Activated B cell treated with CpG ODN at 0.5 μM for 24 hours (primary cell): ENCODE measurements at regions not wholly inside any gene's neighbourhood (a gene's known extent, or its start where the extent isn't known, plus 50 kb on each side); places are given as distances from the start of the nearest gene placed in this dataset.

Experiments
- ATAC-seq: fragments of 200-7000 bp; cut with Tn5 transposase; one replicate; pipeline ENCODE4 v1.10.0; 2021; ENCODE audit warnings: low read depth, mild to moderate bottlenecking, moderate library complexity
- CTCF ChIA-PET: fragments of 350-600 bp; sonication (Branson Sonifier 250); formaldehyde crosslinking; loops from one replicate; lab custom pipeline; 2021; ENCODE audit warnings: antibody characterized with exemption; lab: Charles Lee
- POLR2A ChIA-PET: fragments of 350-600 bp; sonication (Branson Sonifier 250); formaldehyde crosslinking; loops from one replicate; lab custom pipeline; 2021; ENCODE audit warnings: antibody characterized with exemption; lab: Charles Lee
- DNase-seq: peaks from one replicate; pipeline ENCODE4 v3.0.0; 2022
- H3K27ac Mint-ChIP-seq: one replicate; pipeline ENCODE4 v1.8.0; 2020; ENCODE audit warnings: mixed read lengths
- H3K27me3 Mint-ChIP-seq: one replicate; pipeline ENCODE4 v1.8.0; 2021; ENCODE audit warnings: mixed read lengths
- H3K36me3 Mint-ChIP-seq: one replicate; pipeline ENCODE4 v1.8.0; 2021; ENCODE audit warnings: low read depth, mixed read lengths
- H3K4me1 Mint-ChIP-seq: one replicate; pipeline ENCODE4 v1.8.0; 2021; ENCODE audit warnings: mixed read lengths
- H3K4me3 Mint-ChIP-seq: one replicate; pipeline ENCODE4 v1.8.0; 2020; ENCODE audit warnings: mild to moderate bottlenecking, mixed read lengths
- H3K9me3 Mint-ChIP-seq: one replicate; pipeline ENCODE4 v1.8.0; 2020; ENCODE audit warnings: mixed read lengths
- CTCF ChIP-seq: fragments of 200-600 bp; IDR thresholded peaks from one replicate; pipeline ENCODE4 v1.8.0; 2022; ENCODE audit warnings: antibody characterized with exemption, mild to moderate bottlenecking
- intact Hi-C: fragments of 100-400 bp; cut with micrococcal nuclease; formaldehyde crosslinking; loops from one replicate; pipeline ENCODE4 v1.15.1; 2024

- DNase-seq (no peak), ATAC-seq (no peak)
- Mint-ChIP-seq H3K9me3 (peaks cover 4% of the 10 kb centered on the region), H3K27ac (no peak overlapping the region), H3K4me1 (no peaks in the 10 kb centered on the region), H3K36me3 (no peaks in the 10 kb centered on the region), H3K4me3 (no peak overlapping the region), H3K27me3 (no peaks in the 10 kb centered on the region)
- ChIA-PET POLR2A (no interaction called here), CTCF (no interaction called here)
- intact Hi-C loops: no loop called here
- no peak for TF ChIP-seq CTCF
These were observed 592.6 kb upstream of the SOX9 start for GRCh38 chr17:71528210-71528609.

GRCh38 chr17:71530248-71530647 lies 590.6 kb upstream of the SOX9 start:
- no peak for DNase-seq
- Mint-ChIP-seq H3K9me3 (no peaks in the 10 kb centered on the region), H3K4me1 (no peaks in the 10 kb centered on the region), H3K36me3 (no peaks in the 10 kb centered on the region), H3K4me3 (no peak overlapping the region), H3K27ac (no peak overlapping the region), H3K27me3 (no peaks in the 10 kb centered on the region)
- CTCF ChIA-PET: no interaction called here
- POLR2A ChIA-PET: no interaction called here
- intact Hi-C loops: no loop called here
- ATAC-seq: no peak
- TF ChIP-seq CTCF: no peak

GRCh38 chr17:71535321-71535720 lies 585.5 kb upstream of the SOX9 start:
- Mint-ChIP-seq H3K27me3 (no peaks in the 10 kb centered on the region), H3K4me3 (no peak overlapping the region), H3K27ac (no peak overlapping the region), H3K4me1 (no peaks in the 10 kb centered on the region), H3K36me3 (no peaks in the 10 kb centered on the region), H3K9me3 (no peaks in the 10 kb centered on the region)
- CTCF ChIA-PET: no interaction called here
- TF ChIP-seq CTCF: no peak
- intact Hi-C loops: no loop called here
- ATAC-seq (no peak), DNase-seq (no peak)
- POLR2A ChIA-PET: no interaction called here

- no peak for ATAC-seq
- POLR2A ChIA-PET: no interaction called here
- Mint-ChIP-seq H3K27me3 (no peaks in the 10 kb centered on the region), H3K27ac (no peak overlapping the region), H3K36me3 (no peaks in the 10 kb centered on the region), H3K9me3 (peaks cover 8% of the 10 kb centered on the region), H3K4me1 (no peaks in the 10 kb centered on the region), H3K4me3 (no peak overlapping the region)
- DNase-seq: no peak
- intact Hi-C loops: no loop called here
- CTCF ChIA-PET: no interaction called here
- TF ChIP-seq CTCF: no peak
These were observed 574.4 kb upstream of the SOX9 start for GRCh38 chr17:71546419-71546818.

GRCh38 chr17:71547904-71548303 lies 572.9 kb upstream of the SOX9 start:
- TF ChIP-seq CTCF: no peak
- H3K4me1 Mint-ChIP-seq: no peaks in the 10 kb centered on the region
- no peaks in the 10 kb centered on the region for H3K36me3 Mint-ChIP-seq
- DNase-seq (no peak), ATAC-seq (no peak)
- no peak overlapping the region for H3K27ac Mint-ChIP-seq
- POLR2A ChIA-PET: no interaction called here
- H3K9me3 Mint-ChIP-seq: peaks cover 10% of the 10 kb centered on the region
- no peaks in the 10 kb centered on the region for H3K27me3 Mint-ChIP-seq
- intact Hi-C loops: no loop called here
- CTCF ChIA-PET: no interaction called here
- no peak overlapping the region for H3K4me3 Mint-ChIP-seq
